K562 (cell line): ENCODE measurements at regions not wholly inside any gene's neighbourhood (a gene's known extent, or its start where the extent isn't known, plus 50 kb on each side); places are given as distances from the start of the nearest gene placed in this dataset.

ENCODE experiments used
- ATAC-seq: fragments of 200-7000 bp; cut with Tn5 transposase; 3 replicates; pipeline ENCODE4 v1.9.1; 2020; ENCODE audit warnings: moderate library complexity
- BruUV-seq: library from RNA; stranded (reverse); fragments of 400-500 nt; replicated peaks from 2 replicates; lab custom pipeline; 2021; lab: Mats Ljungman, UMichigan
- CTCF ChIA-PET: fragments of 300-600 bp; formaldehyde crosslinking; extraction: SDS; loops from one replicate; lab custom pipeline; 2021; ENCODE audit warnings: low intra/inter-chr PET ratio; lab: Yijun Ruan, JAX
- POLR2A ChIA-PET: fragments of 300-600, 350-650 bp; sonication (Branson Sonifier 250); formaldehyde crosslinking; extraction: SDS; loops from one replicate; lab custom pipeline; 2021; ENCODE audit warnings: antibody characterized with exemption, inconsistent platforms; lab: Yijun Ruan, JAX
- DNase-seq, 4 experiments: peaks; one replicate each; pipeline versions ENCODE4 v3.0.0 to v3.0.0-alpha.2; 2011 to 2018; ENCODE audit warnings: low spot score in 3 of 4, mixed read lengths in 3 of 4; ENCODE audit errors: extremely low read depth in 1 of 4
- FAIRE-seq: peaks from 2 replicates; lab custom pipeline; 2011; peaks lifted over from hg19 to GRCh38; lab: Jason Lieb, UNC
- H2AFZ ChIP-seq: 2 replicates; pipeline ENCODE4 v1.6.0; 2011; ENCODE audit warnings: low read depth, low read length, control low read depth, inconsistent platforms
- H3K27ac ChIP-seq: fragments of 200-600 bp; 3 replicates; pipeline ENCODE4 v1.8.0; 2011; ENCODE audit warnings: low read depth, mild to moderate bottlenecking, control low read depth, inconsistent platforms, low read length, moderate library complexity, mixed read lengths; ENCODE audit errors: extremely low read depth
- H3K27me3 ChIP-seq, 2 experiments: fragments of 300-600 bp in 1 of 2; 2 replicates in 1 of 2; 3 replicates in 1 of 2; pipeline versions ENCODE4 v1.6.0 to v1.8.0; 2011; ENCODE audit warnings: inconsistent platforms in 2 of 2, low read length in 2 of 2, mild to moderate bottlenecking in 1 of 2, mixed read lengths in 1 of 2, moderate library complexity in 1 of 2; ENCODE audit not compliant: control insufficient read depth in 2 of 2, insufficient read depth in 2 of 2
- H3K36me3 ChIP-seq: fragments of 300-600 bp; 3 replicates; pipeline ENCODE4 v1.8.0; 2011; ENCODE audit warnings: mild to moderate bottlenecking, low read length, inconsistent platforms; ENCODE audit not compliant: control insufficient read depth, insufficient read depth
- H3K4me1 ChIP-seq, 2 experiments: fragments of 200-600 bp in 1 of 2; replicated peaks in 1 of 2; 2 replicates in 1 of 2; 3 replicates in 1 of 2; pipeline versions ENCODE4 v1.5.1 to v1.8.0; 2011; ENCODE audit warnings: inconsistent platforms in 2 of 2, low read length in 2 of 2, mild to moderate bottlenecking in 1 of 2, mixed read lengths in 1 of 2, moderate library complexity in 1 of 2; ENCODE audit not compliant: control insufficient read depth in 2 of 2, insufficient read depth in 2 of 2
- H3K4me2 ChIP-seq: 2 replicates; pipeline ENCODE4 v1.6.1; 2011; ENCODE audit warnings: low read length, control low read depth, inconsistent platforms, mixed read lengths; ENCODE audit not compliant: insufficient read depth
- H3K4me3 ChIP-seq: fragments of 200-600 bp; sonication (generic), shearing (Covaris generic); 2 replicates; pipeline ENCODE4 v1.5.1; 2016; ENCODE audit warnings: control low read depth, inconsistent platforms
- H3K79me2 ChIP-seq: fragments of 200-600 bp; 3 replicates; pipeline ENCODE4 v1.8.0; 2011; ENCODE audit warnings: low read length, inconsistent platforms; ENCODE audit not compliant: control insufficient read depth, insufficient read depth
- H3K9ac ChIP-seq, 2 experiments: 2 replicates each; pipeline versions ENCODE4 v1.6.0 to v1.6.1; 2011; ENCODE audit warnings: low read depth in 2 of 2, low read length in 2 of 2, control low read depth in 1 of 2, inconsistent platforms in 1 of 2, mild to moderate bottlenecking in 1 of 2, mixed read lengths in 1 of 2; ENCODE audit not compliant: insufficient read depth in 1 of 2
- H3K9me1 ChIP-seq: one replicate; pipeline ENCODE4 v1.6.0; 2011; ENCODE audit warnings: inconsistent platforms, mild to moderate bottlenecking, low read length, moderate library complexity; ENCODE audit not compliant: control insufficient read depth, insufficient read depth
- H3K9me3 ChIP-seq: replicated peaks from 2 replicates; pipeline ENCODE4 v1.5.1; 2011; ENCODE audit warnings: low read depth, low read length, inconsistent platforms; ENCODE audit not compliant: control insufficient read depth, insufficient read depth
- H4K20me1 ChIP-seq: replicated peaks from 2 replicates; pipeline ENCODE4 v1.6.1; 2011; ENCODE audit warnings: low read length, inconsistent platforms, mixed read lengths; ENCODE audit not compliant: control insufficient read depth, insufficient read depth
- FOS ChIP-seq: IDR thresholded peaks from 3 replicates; pipeline ENCODE4 v1.6.1; 2011; ENCODE audit not compliant: insufficient read length; ENCODE audit errors: extremely low read depth
- NCOR1 ChIP-seq: fragments of 450-650 bp; IDR thresholded peaks from 2 replicates; pipeline ENCODE4 v1.6.1; 2016; ENCODE audit warnings: mild to moderate bottlenecking, moderate library complexity
- NELFE ChIP-seq: IDR thresholded peaks from 2 replicates; pipeline ENCODE4 v1.6.1; 2011; ENCODE audit warnings: mild to moderate bottlenecking; ENCODE audit not compliant: insufficient read depth, insufficient read length
- POLR3G ChIP-seq: IDR thresholded peaks from 2 replicates; pipeline ENCODE4 v1.6.1; 2011; ENCODE audit not compliant: insufficient read length, insufficient replicate concordance; ENCODE audit errors: extremely low read depth
- PTRF ChIP-seq: fragments of 450-650 bp; IDR thresholded peaks from 2 replicates; pipeline ENCODE4 v1.6.1; 2016; ENCODE audit warnings: mild to moderate bottlenecking, missing genetic modification characterization, missing compliant biosample characterization
- RBM14 ChIP-seq: fragments of 200-400 bp; formaldehyde crosslinking; IDR thresholded peaks from 2 replicates; pipeline ENCODE4 v1.6.1; 2018; ENCODE audit warnings: low read depth, mild to moderate bottlenecking, low read length, moderate library complexity, borderline replicate concordance; ENCODE audit not compliant: insufficient read depth
- TGIF2 ChIP-seq: sonication (generic); formaldehyde crosslinking; IDR thresholded peaks from 2 replicates; pipeline ENCODE4 v1.8.1; 2022; ENCODE audit warnings: mild to moderate bottlenecking, missing genetic modification reagents, moderate library complexity
- ZNF134 ChIP-seq: fragments of 250-450 bp; sonication (Bioruptor Pico); conservative IDR thresholded peaks from 2 replicates; pipeline ENCODE4 v1.4.0; 2020
- WGBS: fragments of 100-300 bp; shearing (Covaris generic); methylation state at CpG from one replicate; pipeline ENCODE4 v1.1.6; 2016; ENCODE audit warnings: low coverage, mixed read lengths; ENCODE audit not compliant: insufficient coverage; ENCODE audit errors: missing lambda C conversion rate; 5-methylcytosine and 5-hydroxymethylcytosine counted together
- in situ Hi-C: fragments of 300-500 bp; cut with MboI; formaldehyde crosslinking; loops from 4 replicates; pipeline ENCODE4 v1.15.0; 2018; ENCODE audit warnings: inconsistent platforms, mixed read lengths
- intact Hi-C: fragments of 100-400 bp; cut with micrococcal nuclease; formaldehyde crosslinking; loops from 2 replicates; pipeline ENCODE4 v1.14.2; 2022
- TF ChIP-seq, protein P1 (sequence below): fragments of 250-450 bp; sonication (Bioruptor Pico); IDR thresholded peaks from 2 replicates; pipeline ENCODE4 v1.5.1; 2021; ENCODE audit warnings: mild to moderate bottlenecking
- TF ChIP-seq, protein P2 (sequence below), 2 experiments: fragments of 150-350 bp in 1 of 2; IDR thresholded peaks; 2 replicates each; pipeline ENCODE4 v1.6.1; 2012 to 2016; ENCODE audit warnings: low read depth in 2 of 2, low read length in 2 of 2, mild to moderate bottlenecking in 1 of 2, moderate library complexity in 1 of 2
- TF ChIP-seq, protein P3 (sequence below): fragments of 250-450 bp; sonication (Bioruptor Pico); IDR thresholded peaks from 2 replicates; pipeline ENCODE4 v1.8.0; 2021; ENCODE audit warnings: borderline replicate concordance, mild to moderate bottlenecking, moderate library complexity; ENCODE audit not compliant: poor library complexity, severe bottlenecking
- TF ChIP-seq, protein P4 (sequence below): fragments of 250-450 bp; sonication (Bioruptor Pico); IDR thresholded peaks from 2 replicates; pipeline ENCODE4 v1.6.1; 2021; ENCODE audit warnings: mild to moderate bottlenecking

DNA sequence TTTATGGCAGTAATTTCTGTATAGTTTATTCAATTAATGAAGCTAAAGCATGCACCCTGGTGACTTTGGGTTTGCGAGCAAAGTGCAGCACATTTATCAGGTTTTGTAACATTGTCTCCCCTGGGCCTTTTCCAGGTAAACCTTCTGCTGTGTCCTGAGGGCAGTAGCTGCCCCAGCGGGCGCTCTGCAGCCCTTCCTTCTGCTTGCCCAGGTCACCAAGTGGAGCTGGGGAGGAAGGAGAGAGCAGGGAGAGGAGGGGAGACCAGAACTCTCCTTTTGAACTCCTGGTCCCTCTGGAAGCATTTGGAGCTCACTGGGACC lies 145.6 kb downstream of the DLL1 start:
- TF ChIP-seq FOS (no peak), NELFE (no peak), TGIF2 (CRISPR knock-in tag) (no peak), POLR3G (no peak), RBM14 (no peak), PTRF (no peak), NCOR1 (no peak), ZNF134 (CRISPR knock-in tag) (no peak)
- TF ChIP-seq, protein P1, sequence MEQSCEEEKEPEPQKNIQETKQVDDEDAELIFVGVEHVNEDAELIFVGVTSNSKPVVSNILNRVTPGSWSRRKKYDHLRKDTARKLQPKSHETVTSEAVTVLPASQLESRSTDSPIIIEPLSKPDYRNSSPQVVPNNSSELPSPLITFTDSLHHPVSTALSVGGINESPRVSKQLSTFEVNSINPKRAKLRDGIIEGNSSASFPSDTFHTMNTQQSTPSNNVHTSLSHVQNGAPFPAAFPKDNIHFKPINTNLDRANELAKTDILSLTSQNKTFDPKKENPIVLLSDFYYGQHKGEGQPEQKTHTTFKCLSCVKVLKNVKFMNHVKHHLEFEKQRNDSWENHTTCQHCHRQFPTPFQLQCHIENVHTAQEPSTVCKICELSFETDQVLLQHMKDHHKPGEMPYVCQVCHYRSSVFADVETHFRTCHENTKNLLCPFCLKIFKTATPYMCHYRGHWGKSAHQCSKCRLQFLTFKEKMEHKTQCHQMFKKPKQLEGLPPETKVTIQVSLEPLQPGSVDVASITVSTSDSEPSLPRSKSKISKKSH (CRISPR knock-in tag) = no peak
- TF ChIP-seq, protein P2, sequence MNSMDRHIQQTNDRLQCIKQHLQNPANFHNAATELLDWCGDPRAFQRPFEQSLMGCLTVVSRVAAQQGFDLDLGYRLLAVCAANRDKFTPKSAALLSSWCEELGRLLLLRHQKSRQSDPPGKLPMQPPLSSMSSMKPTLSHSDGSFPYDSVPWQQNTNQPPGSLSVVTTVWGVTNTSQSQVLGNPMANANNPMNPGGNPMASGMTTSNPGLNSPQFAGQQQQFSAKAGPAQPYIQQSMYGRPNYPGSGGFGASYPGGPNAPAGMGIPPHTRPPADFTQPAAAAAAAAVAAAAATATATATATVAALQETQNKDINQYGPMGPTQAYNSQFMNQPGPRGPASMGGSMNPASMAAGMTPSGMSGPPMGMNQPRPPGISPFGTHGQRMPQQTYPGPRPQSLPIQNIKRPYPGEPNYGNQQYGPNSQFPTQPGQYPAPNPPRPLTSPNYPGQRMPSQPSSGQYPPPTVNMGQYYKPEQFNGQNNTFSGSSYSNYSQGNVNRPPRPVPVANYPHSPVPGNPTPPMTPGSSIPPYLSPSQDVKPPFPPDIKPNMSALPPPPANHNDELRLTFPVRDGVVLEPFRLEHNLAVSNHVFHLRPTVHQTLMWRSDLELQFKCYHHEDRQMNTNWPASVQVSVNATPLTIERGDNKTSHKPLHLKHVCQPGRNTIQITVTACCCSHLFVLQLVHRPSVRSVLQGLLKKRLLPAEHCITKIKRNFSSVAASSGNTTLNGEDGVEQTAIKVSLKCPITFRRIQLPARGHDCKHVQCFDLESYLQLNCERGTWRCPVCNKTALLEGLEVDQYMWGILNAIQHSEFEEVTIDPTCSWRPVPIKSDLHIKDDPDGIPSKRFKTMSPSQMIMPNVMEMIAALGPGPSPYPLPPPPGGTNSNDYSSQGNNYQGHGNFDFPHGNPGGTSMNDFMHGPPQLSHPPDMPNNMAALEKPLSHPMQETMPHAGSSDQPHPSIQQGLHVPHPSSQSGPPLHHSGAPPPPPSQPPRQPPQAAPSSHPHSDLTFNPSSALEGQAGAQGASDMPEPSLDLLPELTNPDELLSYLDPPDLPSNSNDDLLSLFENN (IDR thresholded peaks at IDR 0.05; ENCODE audit: low read depth in 2 of 2, low read length in 2 of 2) = no peak
- TF ChIP-seq, protein P3, sequence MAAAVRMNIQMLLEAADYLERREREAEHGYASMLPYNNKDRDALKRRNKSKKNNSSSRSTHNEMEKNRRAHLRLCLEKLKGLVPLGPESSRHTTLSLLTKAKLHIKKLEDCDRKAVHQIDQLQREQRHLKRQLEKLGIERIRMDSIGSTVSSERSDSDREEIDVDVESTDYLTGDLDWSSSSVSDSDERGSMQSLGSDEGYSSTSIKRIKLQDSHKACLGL (CRISPR knock-in tag) = no peak
- TF ChIP-seq, protein P4, sequence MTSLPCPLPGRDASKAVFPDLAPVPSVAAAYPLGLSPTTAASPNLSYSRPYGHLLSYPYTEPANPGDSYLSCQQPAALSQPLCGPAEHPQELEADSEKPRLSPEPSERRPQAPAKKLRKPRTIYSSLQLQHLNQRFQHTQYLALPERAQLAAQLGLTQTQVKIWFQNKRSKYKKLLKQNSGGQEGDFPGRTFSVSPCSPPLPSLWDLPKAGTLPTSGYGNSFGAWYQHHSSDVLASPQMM (CRISPR knock-in tag) = no peak
- Histone ChIP-seq H2AFZ (no peak overlapping the region), H3K9ac (no peak overlapping the region), H3K4me2 (no peak overlapping the region), H3K27me3 (peaks cover 3 to 46% of the 10 kb centered on the region in 2 experiments; a peak in 3 of 5 replicates), H3K36me3 (no peaks in the 10 kb centered on the region), H4K20me1 (no peaks in the 10 kb centered on the region; the same call in 1 of the 2 replicates), H3K4me3 (no peak overlapping the region), H3K79me2 (no peaks in the 10 kb centered on the region), H3K9me1 (no peaks in the 10 kb centered on the region), H3K27ac (no peak overlapping the region), H3K9me3 (0 out of 2 replicates have a peak, but pooled peaks cover 3% of the 10 kb centered on the region), H3K4me1 (peaks cover 0 to 2% of the 10 kb centered on the region in 2 experiments; a peak in 1 of 5 replicates)
- no peak for FAIRE-seq
- no peak for ATAC-seq
- POLR2A ChIA-PET = no interaction called here
- no peak for DNase-seq
- BruUV-seq = no TSS peak
- CTCF ChIA-PET = no interaction called here
- in situ Hi-C loops (no loop called here), intact Hi-C loops (no loop called here)
- WGBS = 0% methylated on average over 3 of the region's 3 CpGs
